ENCODE measurements at regions not wholly inside any gene's neighbourhood (a gene's known extent, or its start where the extent isn't known, plus 50 kb on each side); places are given as distances from the start of the nearest gene placed in this dataset.
"Not testable (repeated sequence)": the region's sequence is repeated elsewhere in the genome, so short reads cannot be mapped to it uniquely, and the experiment has no call there.

DNA sequence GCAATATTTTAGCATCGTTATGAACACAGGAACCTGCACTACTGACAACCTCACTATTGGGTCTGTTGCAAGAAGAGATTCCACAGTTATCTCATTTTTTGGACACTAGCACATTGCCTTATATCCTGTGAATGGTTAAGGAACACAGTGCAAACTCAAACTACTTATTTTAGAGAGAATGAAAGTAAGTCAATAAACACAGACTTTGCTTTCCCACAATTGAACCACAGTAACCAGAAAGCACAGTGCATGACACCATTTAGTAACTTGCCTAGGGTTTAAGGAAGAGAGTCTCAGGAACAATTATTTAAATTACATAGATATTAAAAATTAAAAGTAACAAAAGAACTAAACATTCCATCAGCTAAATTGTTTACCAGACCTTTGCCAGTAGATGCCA, 468.8 kb downstream of the ZWINT start:
- no peak for DNase-seq

DNA sequence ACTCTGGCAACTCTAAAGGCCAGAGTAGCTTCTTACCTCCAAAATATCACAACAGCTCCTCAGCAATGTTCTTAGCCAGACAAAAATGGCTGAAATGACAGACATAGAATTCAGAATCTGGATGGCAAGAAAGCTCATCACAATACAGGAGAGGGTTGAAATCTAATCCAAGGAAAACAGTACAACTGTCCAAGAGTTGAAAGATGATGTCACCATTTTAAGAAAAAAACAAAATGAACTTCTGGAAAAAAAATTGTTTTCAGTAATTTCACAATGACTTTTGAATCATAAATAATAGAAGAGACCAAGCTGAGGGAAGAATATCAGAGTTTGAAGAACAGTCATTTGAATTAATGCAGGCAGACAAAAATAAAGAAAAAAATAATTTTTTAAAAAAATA, 479.5 kb downstream of the ZWINT start:
- DNase-seq, result no peak

DNA sequence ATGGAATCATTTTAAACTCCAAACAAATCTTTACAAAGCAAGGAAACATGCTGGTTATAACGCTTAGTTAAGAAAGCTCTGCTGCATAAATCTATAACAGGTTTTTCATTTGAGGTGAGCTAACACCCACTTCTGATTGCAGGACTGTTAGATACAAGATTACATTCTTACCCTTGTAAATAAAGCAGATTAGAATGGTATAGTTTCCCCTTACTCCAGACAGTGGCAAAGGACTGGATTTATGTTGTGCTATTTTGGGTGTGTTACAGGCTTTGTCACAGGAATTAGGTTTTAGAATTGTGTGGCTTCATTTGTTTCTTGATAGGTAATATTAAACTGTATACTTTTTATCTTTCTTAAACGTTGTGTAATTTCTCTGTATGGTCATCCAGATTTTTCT, 487.6 kb downstream of the ZWINT start:
- no peak for DNase-seq

DNA sequence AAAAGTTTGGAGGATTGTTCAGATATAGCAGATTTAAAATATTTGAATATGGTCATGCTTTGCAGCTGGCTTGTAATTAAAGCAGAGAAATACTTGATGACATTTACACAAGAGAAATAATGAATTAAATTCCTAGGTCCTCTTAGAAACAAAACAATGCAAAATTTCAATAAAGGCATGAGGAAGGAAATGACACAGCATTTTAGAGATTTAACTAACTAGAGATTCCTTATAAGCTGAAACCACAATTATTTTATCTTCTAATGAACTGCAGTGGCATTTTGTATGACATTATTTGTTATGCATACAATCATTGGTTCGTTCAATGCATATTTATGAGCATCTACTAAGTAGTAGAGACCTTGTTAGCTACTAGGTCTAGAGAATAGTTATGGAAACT, 490.9 kb downstream of the ZWINT start:
- no peak for DNase-seq

DNA sequence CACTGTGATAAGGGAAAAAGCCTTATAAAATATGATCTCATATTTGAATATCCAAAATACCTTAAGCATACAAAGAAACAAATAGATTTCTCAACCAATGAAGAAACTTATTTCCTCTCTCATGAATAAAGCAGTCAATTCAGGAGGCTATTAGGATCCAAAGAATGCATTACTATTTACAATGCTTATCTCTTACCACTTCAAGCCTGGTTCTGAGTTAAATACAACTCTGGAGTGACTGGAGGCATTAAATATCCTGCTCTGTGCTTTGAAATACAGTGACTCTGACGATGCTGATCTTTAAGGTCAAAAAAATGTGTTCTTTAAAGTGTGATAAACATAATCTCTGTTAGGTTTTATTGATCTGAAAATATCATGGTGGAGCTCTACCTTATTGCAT, 493.2 kb downstream of the ZWINT start:
- DNase-seq, result no peak

- no peak for DNase-seq
Measured at GRCh38 chr10:55858730-55859129, 502.3 kb downstream of the ZWINT start.

DNA sequence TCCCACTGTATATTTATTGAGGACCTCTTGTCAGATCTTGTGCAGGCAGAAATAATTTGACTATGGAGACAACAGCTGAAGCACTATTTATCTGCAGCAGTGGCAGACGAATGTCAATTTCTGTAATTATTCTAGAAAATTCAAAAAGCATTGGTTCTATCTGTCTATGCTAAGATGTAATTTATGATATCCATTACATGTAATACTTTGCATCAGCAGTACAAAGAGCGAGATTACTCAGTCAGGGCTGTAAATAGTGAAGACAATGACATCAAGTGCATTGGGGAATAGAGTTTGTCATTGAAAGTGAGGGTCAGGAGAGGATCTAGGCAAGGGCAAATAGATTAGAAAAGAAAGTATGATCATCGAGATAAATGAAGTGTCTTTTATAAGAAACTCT, 508.2 kb downstream of the ZWINT start:
- DNase-seq, result no peak

DNA sequence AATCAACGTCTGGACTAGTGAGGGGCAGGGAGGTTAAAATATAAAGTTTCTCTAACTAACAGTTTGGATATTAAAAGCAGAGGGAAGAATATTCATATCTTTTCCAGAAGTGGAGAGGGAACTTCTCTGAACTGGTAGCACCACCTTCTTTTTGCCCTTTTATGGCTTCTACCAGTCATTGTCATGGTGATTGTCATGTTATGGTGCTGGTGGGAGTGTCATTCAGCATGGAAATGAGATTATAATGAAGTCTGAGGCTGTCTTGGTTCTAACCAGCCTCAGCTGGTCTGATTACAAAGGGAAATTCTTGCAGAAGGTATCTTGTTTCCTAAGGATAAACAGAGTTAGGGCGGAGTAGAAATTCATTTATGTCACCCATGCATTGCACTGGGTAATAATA, 523.8 kb downstream of the ZWINT start:
- DNase-seq, result no peak

DNA sequence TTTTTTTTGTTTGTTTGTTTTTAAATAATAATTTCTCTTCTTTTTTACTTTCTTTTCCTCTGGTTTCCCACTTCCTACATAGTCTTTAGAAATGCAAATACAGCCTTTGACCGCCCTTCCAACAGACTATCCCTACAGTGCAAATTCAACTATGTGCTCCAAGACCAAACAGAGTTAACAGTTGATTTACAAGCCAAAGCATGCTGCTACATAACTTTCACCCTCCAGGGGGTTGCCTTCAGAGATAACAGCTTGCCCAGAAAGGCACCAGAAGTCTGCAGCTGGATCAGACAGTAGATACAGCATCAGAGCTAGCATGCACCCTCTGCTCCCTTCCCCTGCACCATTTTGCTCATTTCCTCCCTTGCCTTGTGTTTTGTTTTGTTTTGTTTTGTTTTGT, 539.0 kb downstream of the ZWINT start:
- no peak for DNase-seq

- no peak for DNase-seq
Measured at GRCh38 chr10:55820478-55820877, 540.6 kb downstream of the ZWINT start.

DNA sequence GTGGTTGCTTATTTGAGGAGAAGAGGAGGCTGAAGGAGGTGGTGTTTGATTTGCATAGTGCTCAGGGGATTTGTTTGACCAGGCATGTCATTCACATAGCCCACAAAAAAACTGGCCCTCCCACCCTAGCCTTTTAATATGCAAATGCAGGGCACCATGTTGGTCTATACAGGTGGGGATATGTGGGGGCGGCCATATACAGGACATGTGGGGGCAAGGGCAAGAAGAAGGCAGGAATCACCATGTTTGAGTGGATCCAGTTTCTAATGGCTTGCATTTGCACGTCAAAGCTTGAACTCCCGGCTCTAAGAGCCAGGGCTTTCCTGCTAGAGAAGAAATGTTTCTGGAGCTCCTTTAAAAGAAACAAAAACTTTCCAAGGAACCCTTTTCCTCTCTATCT, 541.0 kb downstream of the ZWINT start:
- DNase-seq, result no peak

DNA sequence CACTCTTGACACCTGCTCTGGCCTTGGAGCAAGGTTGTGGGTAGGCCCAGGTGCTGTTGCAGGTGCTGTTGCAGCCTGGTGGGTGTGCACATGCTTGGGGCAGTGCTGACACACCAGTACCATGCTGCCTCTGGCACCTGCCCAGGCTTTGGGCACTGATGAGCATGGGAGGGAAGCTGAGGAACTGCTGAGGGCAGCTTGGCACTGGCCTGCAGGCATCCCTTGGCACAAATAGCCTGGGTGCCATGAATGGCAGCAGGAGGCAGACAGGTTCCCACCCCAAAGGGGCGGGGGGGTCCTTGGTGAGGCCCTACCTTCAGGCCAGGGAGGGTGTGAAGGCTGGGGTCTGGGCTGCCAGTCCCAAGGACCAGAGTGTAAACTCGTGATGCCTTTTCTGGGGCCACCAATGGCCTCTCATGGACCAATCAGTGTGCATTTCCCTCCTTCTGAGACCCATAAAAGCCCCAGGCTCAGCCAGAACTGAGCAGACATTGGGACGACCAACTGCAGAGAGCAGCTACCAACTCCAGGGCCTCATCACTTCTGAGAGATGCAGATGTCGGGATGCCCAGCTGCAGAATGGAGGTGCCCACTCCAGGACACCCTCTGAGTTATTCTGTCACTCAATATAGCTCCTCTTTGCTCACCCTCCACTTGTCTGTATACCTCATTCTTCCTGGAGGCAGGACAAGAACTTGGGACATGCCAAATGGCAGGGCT, 547.4 kb downstream of the ZWINT start:
- DNase-seq, result no peak

- no peak for DNase-seq
Measured at GRCh38 chr10:55803055-55803454, 558.0 kb downstream of the ZWINT start.

- no peak for DNase-seq
Measured at GRCh38 chr10:55801353-55801661, 559.8 kb downstream of the ZWINT start.

DNA sequence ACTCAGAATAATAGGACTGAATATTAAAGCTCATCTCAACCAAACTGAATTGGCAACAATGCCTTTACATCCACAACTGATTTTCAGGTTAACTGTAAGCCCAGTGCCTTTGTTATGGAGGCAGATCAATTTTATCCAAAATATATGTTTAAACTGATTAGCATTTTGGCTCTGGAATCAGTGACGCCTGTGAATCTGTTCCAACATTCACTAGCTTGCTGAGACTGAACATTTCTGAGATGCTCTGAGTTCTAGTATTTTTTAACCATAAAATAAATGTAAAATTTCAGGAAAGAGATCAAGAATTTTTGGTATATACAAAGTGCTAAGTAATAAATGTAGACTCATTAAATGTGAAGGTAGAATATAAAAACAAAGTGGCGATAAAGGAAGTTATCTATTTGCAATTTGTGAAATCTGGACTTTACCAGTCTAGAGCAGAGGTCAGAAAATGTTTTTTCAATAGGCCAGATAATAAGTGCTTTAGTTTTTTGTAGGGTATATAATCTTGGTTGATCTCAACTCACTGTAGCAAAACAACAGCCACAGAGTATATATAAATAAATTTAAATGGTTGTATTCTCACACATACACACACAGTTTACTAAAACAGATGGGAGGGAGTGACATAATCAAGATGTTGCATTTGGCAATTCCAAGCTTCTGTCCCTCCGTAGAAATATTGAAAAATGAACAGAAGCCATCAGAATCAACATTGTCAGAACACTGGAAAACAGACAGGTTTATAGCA, 560.3 kb downstream of the ZWINT start:
- no peak for DNase-seq

DNA sequence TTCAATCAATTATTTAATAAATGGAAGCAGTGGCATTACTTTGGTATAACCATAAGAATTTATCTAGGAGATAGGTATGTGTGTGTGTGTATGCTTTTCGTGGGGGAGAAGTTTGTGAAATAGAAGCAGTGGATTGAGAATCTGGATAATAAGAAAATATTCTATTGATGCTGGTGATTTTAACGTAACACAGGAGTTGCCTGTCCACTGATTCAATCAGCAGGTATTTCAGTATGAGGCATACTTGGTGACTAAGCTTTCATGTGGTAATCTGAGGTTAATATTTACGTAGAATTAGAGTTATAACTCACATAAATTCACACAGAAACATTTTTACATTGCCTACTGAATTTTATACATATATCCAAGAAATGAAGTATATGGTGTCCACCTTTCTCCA, 568.0 kb downstream of the ZWINT start:
- no peak for DNase-seq

GRCh38 chr10:55790276-55790675, 570.8 kb downstream of the ZWINT start:
- DNase-seq, result not testable (repeated sequence)

GRCh38 chr10:55786461-55787050, 574.5 kb downstream of the ZWINT start:
- no peak for DNase-seq

- DNase-seq, result no peak
Measured at GRCh38 chr10:55782181-55782580, 578.9 kb downstream of the ZWINT start.

DNA sequence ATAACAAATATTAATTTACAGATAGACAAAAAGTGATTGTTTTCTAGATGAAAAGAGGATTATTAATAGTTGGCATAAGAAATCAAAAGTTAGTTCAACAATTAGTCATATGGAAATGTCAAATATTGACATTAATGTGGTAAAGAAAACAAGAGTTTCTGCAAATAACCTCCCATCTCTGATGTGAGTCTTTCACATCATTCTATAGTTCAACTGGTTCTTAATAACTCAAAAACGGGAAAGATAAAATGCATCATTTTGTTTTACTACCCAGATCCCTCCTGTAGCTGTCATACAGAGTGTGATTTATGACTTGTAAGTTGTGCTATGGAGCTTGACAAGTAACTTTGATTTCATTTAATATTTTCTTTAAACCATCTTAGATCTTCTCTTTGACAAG, 594.8 kb downstream of the ZWINT start:
- DNase-seq, result no peak

DNA sequence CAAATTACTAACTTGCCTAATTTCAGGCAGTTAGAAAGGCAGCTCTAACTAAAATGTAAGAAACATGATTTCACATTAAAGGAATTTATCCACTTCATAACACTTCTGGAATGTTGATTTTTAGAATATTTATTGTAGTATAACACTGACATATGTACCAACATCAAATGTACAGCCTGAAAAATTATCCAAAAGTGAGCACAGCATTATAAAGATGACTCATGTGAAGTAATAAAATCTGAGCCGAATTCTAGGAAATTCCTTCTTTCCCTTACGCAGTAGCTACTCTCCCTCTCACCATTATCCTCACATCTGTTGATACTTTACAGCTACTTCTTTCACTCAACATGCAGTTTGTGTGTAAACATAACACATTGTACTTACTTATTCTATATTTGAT, 610.6 kb downstream of the ZWINT start:
- DNase-seq, result peak; percentile 1

DNA sequence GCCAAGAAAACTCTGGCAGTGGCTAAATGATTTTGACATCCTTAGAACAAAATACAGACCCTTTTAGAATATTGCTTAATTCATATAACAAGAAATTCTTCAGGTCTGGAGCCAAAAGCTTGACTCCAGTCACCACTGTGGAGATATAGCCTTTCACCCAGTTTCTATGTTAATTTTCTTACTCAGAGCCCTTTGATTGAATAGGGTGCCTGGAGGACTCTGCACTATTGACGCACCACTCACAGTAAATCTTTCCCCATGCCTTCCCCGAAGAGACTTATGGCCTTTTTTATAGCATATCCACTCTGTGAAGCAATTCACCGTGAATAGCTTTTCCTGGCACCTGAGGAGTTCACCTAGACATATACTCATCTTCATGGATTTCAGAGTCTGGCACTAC, 613.8 kb downstream of the ZWINT start:
- no peak for DNase-seq

GRCh38 chr10:55746002-55746401, 615.1 kb downstream of the ZWINT start:
- no peak for DNase-seq

- no peak for DNase-seq
Measured at GRCh38 chr10:55742487-55742886, 618.6 kb downstream of the ZWINT start.

GRCh38 chr10:55740767-55741166, 620.3 kb downstream of the ZWINT start:
- DNase-seq, result peak; percentile 0

All from fibroblast of skin of right quadriceps (primary cell).